Activated CD8-positive, alpha-beta T cell treated with anti-CD3 and anti-CD28 coated beads, Interleukin-2, amount 10 ng/mL, durations not matched to agents 7 days and 5 days (primary cell): ENCODE measurements at regions not wholly inside any gene's neighbourhood (a gene's known extent, or its start where the extent isn't known, plus 50 kb on each side); places are given as distances from the start of the nearest gene placed in this dataset.

Experiments
- ATAC-seq: fragments of 150-1000 bp; cut with Tn5 transposase; one replicate; pipeline ENCODE4 v1.10.0; 2021; ENCODE audit warnings: moderate library complexity
- CTCF ChIA-PET: fragments of 350-600 bp; sonication (Branson Sonifier 250); formaldehyde crosslinking; loops from one replicate; lab custom pipeline; 2021; ENCODE audit warnings: antibody characterized with exemption; lab: Charles Lee
- POLR2A ChIA-PET: fragments of 350-600 bp; sonication (Branson Sonifier 250); formaldehyde crosslinking; loops from one replicate; lab custom pipeline; 2021; ENCODE audit warnings: antibody characterized with exemption; lab: Charles Lee
- DNase-seq: peaks from one replicate; pipeline ENCODE4 v3.0.0-alpha.2; 2020
- H3K27ac Mint-ChIP-seq: one replicate; pipeline ENCODE4 v1.8.0; 2021; ENCODE audit warnings: mild to moderate bottlenecking, mixed read lengths
- H3K27me3 Mint-ChIP-seq: one replicate; pipeline ENCODE4 v1.8.0; 2021; ENCODE audit warnings: low read depth, mixed read lengths
- H3K36me3 Mint-ChIP-seq: one replicate; pipeline ENCODE4 v1.8.0; 2021; ENCODE audit warnings: low read depth, mixed read lengths
- H3K4me1 Mint-ChIP-seq: one replicate; pipeline ENCODE4 v1.8.0; 2021; ENCODE audit warnings: low read depth, mixed read lengths
- H3K4me3 Mint-ChIP-seq: one replicate; pipeline ENCODE4 v1.8.0; 2021; ENCODE audit warnings: mild to moderate bottlenecking, mixed read lengths
- H3K9me3 Mint-ChIP-seq: one replicate; pipeline ENCODE4 v1.8.0; 2022; ENCODE audit warnings: mixed read lengths; ENCODE audit not compliant: insufficient read depth

DNA sequence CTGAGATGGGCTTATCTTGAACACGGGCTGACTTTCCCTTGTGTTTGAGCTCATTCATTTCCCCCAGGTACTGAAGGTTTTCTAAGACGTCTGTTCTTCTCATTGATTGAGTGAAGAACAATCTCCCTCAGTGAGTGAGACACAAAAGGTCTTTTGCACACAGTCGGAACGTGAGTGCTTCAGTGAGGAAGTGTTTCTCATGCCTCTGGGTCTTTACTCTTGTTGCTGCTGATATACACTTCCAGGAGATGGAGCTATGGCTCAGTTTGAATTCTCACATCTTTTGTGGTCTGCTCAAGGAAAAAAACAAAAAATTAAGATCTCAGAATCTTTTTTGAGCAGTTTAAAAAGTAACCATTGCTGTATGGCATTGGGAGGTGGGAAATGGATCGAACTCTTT is 981.9 kb upstream of the TENM3 start:
- CTCF ChIA-PET: no interaction called here
- Mint-ChIP-seq H3K27me3 (no peaks in the 10 kb centered on the region), H3K4me1 (no peaks in the 10 kb centered on the region), H3K36me3 (no peaks in the 10 kb centered on the region), H3K27ac (no peak overlapping the region), H3K4me3 (no peak overlapping the region), H3K9me3 (no peaks in the 10 kb centered on the region)
- POLR2A ChIA-PET: no interaction called here
- DNase-seq (no peak), ATAC-seq (no peak)

DNA sequence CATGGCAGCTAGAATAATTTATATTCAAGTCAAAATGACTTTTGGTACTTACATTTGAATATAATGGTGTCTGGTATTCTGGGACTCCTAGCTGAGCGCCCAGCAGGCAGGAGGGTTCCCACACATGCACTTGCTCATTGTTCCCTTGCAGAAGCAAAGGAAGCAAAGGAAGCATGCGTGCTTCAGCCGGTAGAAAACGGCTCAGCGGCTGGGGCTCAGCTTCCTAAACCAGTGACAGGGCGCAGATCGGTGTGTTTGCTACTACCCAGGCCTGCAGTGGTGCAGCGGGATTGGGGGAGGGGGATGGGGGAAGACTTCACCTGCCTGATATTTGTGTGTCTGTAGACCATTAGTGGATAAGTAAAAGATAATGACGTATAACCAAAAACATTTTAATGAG is 978.3 kb upstream of the TENM3 start:
- DNase-seq: no peak
- H3K36me3 Mint-ChIP-seq: no peaks in the 10 kb centered on the region
- no peaks in the 10 kb centered on the region for H3K4me1 Mint-ChIP-seq
- no peaks in the 10 kb centered on the region for H3K9me3 Mint-ChIP-seq
- H3K4me3 Mint-ChIP-seq: no peak overlapping the region
- ChIA-PET CTCF (no interaction called here), POLR2A (no interaction called here)
- no peak overlapping the region for H3K27ac Mint-ChIP-seq
- ATAC-seq: no peak
- no peaks in the 10 kb centered on the region for H3K27me3 Mint-ChIP-seq

DNA sequence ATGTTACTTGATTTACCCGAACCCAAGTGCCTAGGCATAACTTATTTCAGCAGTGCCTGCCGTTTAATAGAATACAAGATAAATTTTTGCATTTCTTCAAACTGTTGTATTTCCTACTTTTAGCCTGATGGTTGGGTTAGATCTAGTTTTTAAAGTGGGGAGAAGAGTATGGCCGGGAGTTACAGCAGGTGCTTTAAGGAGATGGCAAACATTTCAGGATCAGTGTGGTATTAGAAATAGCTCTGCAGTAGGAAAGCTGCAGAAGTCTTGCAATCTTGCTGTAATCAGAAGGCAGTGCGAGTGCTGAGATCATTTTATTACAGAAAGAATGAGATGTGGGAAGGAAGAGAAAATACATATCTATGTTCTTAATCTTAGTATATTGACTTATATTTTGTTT is 977.8 kb upstream of the TENM3 start:
- no peak for ATAC-seq
- CTCF ChIA-PET: no interaction called here

DNA sequence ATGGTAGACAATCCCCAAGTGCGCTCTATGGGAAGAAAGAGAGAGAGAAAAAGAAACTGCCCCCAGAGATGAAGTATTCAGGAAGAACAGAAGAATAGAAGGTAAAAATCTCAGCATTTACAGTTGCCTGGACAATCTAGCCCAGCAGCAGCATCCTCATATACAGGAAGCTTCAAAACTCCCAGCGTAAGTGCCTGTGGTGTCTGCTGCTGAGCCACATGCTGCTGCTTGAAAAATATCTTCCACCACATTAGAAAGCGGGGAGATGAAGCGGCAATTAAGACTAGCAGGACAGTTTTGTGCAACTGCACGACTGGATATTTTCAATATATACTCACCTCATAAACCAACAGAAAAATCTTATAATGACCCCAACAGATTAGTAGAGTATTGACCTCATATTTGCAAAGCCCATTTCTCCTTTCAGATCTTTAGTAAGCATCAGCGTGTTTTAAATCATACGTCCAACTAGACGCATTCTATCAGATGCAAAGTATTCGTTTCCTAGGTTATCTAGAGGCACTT is 972.0 kb upstream of the TENM3 start:
- Mint-ChIP-seq H3K27ac (no peak overlapping the region), H3K4me3 (no peak overlapping the region), H3K27me3 (no peaks in the 10 kb centered on the region), H3K9me3 (no peaks in the 10 kb centered on the region), H3K4me1 (no peaks in the 10 kb centered on the region), H3K36me3 (no peaks in the 10 kb centered on the region)
- ATAC-seq (no peak), DNase-seq (no peak)
- POLR2A ChIA-PET: no interaction called here
- CTCF ChIA-PET: no interaction called here

More for the DNA sequence above, 977.8 kb upstream of the TENM3 start:
- Mint-ChIP-seq H3K36me3 (no peaks in the 10 kb centered on the region), H3K27me3 (no peaks in the 10 kb centered on the region), H3K4me1 (no peaks in the 10 kb centered on the region), H3K9me3 (no peaks in the 10 kb centered on the region), H3K4me3 (no peak overlapping the region), H3K27ac (no peak overlapping the region)
- POLR2A ChIA-PET: no interaction called here
- DNase-seq: no peak

DNA sequence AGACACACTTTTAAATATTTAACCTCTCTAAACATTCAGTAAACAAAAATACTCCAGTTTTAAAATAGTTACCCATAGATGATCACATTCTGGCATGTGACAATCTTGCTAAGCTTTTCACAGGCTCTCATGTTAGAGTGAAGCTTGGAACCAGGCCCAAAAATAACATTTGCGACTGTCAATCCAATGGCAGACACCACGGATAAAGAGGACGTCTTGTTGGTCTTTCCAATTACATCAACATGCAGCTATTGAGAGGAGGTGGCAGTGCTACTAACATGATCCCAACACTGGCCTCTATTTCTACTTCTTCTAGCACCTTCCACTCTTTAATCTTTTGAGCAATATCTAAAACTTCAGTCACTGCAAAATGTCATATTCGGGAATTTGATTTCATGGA is 970.8 kb upstream of the TENM3 start:
- ChIA-PET CTCF (interaction anchor here (0.6 kb wide), 1 partner anchor 599 kb away, joined by 3 read pairs; no protein-coding TSS in a partner anchor), POLR2A (no interaction called here)
- DNase-seq (no peak), ATAC-seq (no peak)
- Mint-ChIP-seq H3K27me3 (no peaks in the 10 kb centered on the region), H3K36me3 (no peaks in the 10 kb centered on the region), H3K4me3 (no peak overlapping the region), H3K9me3 (no peaks in the 10 kb centered on the region), H3K27ac (no peak overlapping the region), H3K4me1 (no peaks in the 10 kb centered on the region)

DNA sequence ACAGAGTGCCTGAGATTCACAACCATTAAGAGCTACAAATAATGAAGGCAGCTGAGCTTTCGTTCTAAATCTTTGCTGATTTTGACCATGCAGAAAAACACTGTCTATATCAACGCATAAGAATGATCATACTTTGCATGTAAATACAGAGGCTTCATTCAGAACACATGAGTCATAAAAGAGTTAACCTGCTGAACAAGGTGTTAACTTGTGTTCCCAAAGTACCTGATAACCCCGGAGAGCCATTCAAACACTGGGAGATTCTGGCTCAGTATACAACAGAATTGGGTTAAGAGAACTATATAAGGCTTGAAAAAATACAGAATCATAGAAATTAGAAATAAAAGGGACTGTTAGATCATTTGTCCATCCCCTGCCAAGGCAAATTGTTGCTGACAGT is 964.3 kb upstream of the TENM3 start:
- no peak for ATAC-seq
- Mint-ChIP-seq H3K4me3 (no peak overlapping the region), H3K27ac (no peak overlapping the region), H3K9me3 (no peaks in the 10 kb centered on the region), H3K4me1 (no peaks in the 10 kb centered on the region), H3K36me3 (no peaks in the 10 kb centered on the region), H3K27me3 (no peaks in the 10 kb centered on the region)
- CTCF ChIA-PET: interaction anchor here (0.7 kb wide), 1 partner anchor 114 kb away, joined by 3 read pairs; no protein-coding TSS in a partner anchor
- no peak for DNase-seq
- POLR2A ChIA-PET: no interaction called here

DNA sequence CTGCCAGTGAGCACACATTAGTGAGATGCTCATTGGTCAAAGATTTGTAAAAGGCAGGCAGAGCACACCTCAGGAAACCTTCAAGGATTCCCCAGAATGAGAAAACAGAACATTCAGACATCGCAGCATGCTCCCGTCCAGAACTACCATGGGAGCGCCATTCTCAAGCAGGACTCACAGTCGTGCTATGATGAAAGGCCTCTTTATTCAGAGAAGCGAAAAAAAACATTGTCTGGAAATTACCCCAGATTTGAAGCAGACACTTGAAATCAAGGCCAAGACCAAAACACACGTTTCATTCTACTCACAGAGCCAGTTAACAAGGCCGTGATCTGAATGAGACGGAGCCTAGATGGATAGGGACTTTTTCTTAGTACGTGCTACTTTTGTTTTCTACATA is 961.8 kb upstream of the TENM3 start:
- no peak overlapping the region for H3K4me3 Mint-ChIP-seq
- H3K9me3 Mint-ChIP-seq: no peaks in the 10 kb centered on the region
- no peaks in the 10 kb centered on the region for H3K27me3 Mint-ChIP-seq
- ChIA-PET POLR2A (no interaction called here), CTCF (no interaction called here)
- H3K4me1 Mint-ChIP-seq: no peaks in the 10 kb centered on the region
- no peak overlapping the region for H3K27ac Mint-ChIP-seq
- ATAC-seq (no peak), DNase-seq (no peak)
- H3K36me3 Mint-ChIP-seq: no peaks in the 10 kb centered on the region

DNA sequence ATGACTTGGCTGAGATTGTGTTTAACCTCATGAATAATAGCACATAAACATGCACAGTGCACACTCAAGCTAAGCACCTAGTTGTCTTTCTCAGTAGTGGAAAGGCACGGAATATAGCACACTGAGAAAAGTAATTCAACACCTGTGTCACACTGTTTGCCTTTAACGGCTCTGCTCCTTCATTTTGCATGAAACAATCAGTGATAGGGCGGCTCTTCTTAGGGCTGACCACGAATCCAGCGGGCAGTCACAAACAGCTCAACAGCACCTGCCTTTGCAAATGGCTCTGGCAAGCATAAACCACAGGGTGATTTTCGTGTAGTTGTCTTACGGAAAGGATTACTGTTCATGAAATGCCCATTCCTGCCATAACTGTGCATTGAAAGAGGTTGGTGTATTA is 954.0 kb upstream of the TENM3 start:
- Mint-ChIP-seq H3K9me3 (no peaks in the 10 kb centered on the region), H3K4me1 (no peaks in the 10 kb centered on the region), H3K27ac (no peak overlapping the region), H3K4me3 (no peak overlapping the region), H3K27me3 (no peaks in the 10 kb centered on the region), H3K36me3 (no peaks in the 10 kb centered on the region)
- DNase-seq (no peak), ATAC-seq (no peak)
- ChIA-PET POLR2A (no interaction called here), CTCF (no interaction called here)

DNA sequence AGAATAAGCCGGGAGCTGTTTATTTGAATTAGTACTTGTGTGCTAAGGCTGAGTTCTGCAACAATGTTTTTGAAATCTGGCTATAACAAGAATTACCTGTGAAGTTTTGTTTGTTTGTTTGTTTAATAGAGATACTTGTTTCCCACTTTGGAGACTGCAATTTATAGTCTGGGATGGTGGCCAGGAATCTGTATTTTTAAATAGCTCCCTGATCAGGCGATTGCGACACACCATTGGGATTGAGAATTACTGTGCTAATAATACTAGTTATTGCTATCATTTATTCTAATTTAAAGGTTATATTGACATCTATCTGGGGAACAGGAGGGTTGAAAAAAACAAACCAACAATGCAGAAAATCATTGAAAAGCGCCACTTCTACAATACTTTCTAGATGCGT is 951.6 kb upstream of the TENM3 start:
- DNase-seq (no peak), ATAC-seq (no peak)
- ChIA-PET POLR2A (no interaction called here), CTCF (no interaction called here)
- H3K4me3 Mint-ChIP-seq: no peak overlapping the region
- H3K4me1 Mint-ChIP-seq: no peaks in the 10 kb centered on the region
- no peaks in the 10 kb centered on the region for H3K36me3 Mint-ChIP-seq
- no peak overlapping the region for H3K27ac Mint-ChIP-seq
- no peaks in the 10 kb centered on the region for H3K9me3 Mint-ChIP-seq
- no peaks in the 10 kb centered on the region for H3K27me3 Mint-ChIP-seq

DNA sequence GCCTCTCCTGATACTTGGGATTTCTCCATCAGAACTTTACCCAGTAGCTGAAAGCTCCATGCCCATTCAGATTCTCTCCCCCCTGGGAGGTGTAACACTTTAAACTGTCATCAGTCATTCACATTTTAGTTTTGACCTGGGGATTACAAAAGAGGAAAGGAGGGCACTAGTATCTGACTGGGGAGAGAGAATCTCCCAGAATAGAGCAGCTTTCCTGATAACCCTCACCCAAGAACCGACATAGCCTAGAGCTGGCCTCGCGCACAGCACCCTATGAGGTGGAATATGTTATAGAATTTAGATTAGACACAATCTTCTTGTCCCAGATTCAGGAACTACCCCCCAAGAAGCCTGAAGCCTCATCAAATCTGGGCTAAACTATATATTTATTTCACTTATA is 950.2 kb upstream of the TENM3 start:
- POLR2A ChIA-PET: no interaction called here
- Mint-ChIP-seq H3K4me3 (no peak overlapping the region), H3K27me3 (no peaks in the 10 kb centered on the region)

DNA sequence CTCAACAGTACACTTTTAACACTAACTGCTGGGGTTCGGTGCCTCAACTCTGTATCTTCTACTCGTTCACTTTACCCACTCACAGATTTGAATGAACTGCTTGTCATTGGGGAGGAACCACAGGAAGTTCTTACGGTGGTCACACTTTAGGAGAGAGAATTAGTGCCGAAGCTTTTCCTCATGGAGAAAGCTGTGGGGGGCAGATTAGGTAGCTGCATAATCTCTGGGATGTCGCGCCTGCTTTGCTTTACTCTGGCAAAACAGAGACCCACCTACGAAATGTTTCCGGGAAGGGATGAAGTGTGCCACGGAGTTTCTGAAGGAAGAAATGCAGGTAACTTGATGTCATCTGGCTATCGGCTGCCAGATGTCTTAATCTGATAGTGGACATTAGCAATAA is 949.7 kb upstream of the TENM3 start:
- Mint-ChIP-seq H3K36me3 (no peaks in the 10 kb centered on the region), H3K27me3 (no peaks in the 10 kb centered on the region), H3K4me3 (no peak overlapping the region), H3K27ac (no peak overlapping the region), H3K9me3 (no peaks in the 10 kb centered on the region), H3K4me1 (no peaks in the 10 kb centered on the region)
- no peak for ATAC-seq
- DNase-seq: no peak
- ChIA-PET POLR2A (no interaction called here), CTCF (no interaction called here)

More for the DNA sequence above, 950.2 kb upstream of the TENM3 start:
- Mint-ChIP-seq H3K36me3 (no peaks in the 10 kb centered on the region), H3K9me3 (no peaks in the 10 kb centered on the region), H3K27ac (no peak overlapping the region), H3K4me1 (no peaks in the 10 kb centered on the region)
- CTCF ChIA-PET: no interaction called here
- ATAC-seq (no peak), DNase-seq (no peak)

DNA sequence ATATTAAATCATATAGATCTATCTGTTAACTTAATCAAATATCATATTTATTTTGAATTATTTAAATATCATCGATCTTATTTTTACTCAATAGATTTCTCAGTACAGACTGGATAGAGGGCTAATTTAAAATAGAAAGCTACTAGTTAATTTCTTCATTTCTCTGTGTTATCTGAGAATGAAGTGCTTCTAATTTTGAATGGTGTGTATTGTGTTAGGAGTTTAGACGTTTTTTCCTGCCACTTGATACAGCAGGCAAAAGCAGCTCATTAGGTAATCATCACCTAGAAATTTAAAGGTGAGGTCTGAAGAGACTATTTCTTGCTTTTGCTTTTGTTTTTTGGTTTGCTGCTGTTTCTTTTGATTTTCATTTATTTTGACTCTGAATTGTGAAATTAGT is 948.8 kb upstream of the TENM3 start:
- no peak overlapping the region for H3K27ac Mint-ChIP-seq
- POLR2A ChIA-PET: no interaction called here
- ATAC-seq (no peak), DNase-seq (no peak)
- CTCF ChIA-PET: no interaction called here
- no peak overlapping the region for H3K4me3 Mint-ChIP-seq
- no peaks in the 10 kb centered on the region for H3K9me3 Mint-ChIP-seq
- no peaks in the 10 kb centered on the region for H3K27me3 Mint-ChIP-seq
- H3K36me3 Mint-ChIP-seq: no peaks in the 10 kb centered on the region
- H3K4me1 Mint-ChIP-seq: no peaks in the 10 kb centered on the region
